HL-60 (cell line): ENCODE measurements at regions not wholly inside any gene's neighbourhood (a gene's known extent, or its start where the extent isn't known, plus 50 kb on each side); places are given as distances from the start of the nearest gene placed in this dataset.

Source experiments
- DNase-seq, 2 experiments: peaks; one replicate each; pipeline ENCODE4 v3.0.0-alpha.2; 2010 to 2020; ENCODE audit warnings: low read depth in 1 of 2, low spot score in 1 of 2
- H3K27ac ChIP-seq: fragments of 250-450 bp; sonication (Bioruptor Pico); replicated peaks from 2 replicates; pipeline ENCODE4 v1.5.1; 2020; ENCODE audit warnings: mild to moderate bottlenecking, moderate library complexity
- H3K27me3 ChIP-seq: fragments of 250-450 bp; sonication (Bioruptor Pico); 2 replicates; pipeline ENCODE4 v1.5.1; 2021; ENCODE audit warnings: mild to moderate bottlenecking, moderate library complexity; ENCODE audit not compliant: insufficient read depth, poor library complexity, severe bottlenecking
- H3K4me3 ChIP-seq: replicated peaks from 2 replicates; pipeline ENCODE4 v1.5.1; 2011; ENCODE audit warnings: mild to moderate bottlenecking, control low read depth, low read length; ENCODE audit not compliant: insufficient read depth
- GABPA ChIP-seq: IDR thresholded peaks from 2 replicates; pipeline ENCODE4 v1.6.1; 2012; ENCODE audit warnings: low read depth
- POLR2AphosphoS5 ChIP-seq: IDR thresholded peaks from 2 replicates; pipeline ENCODE4 v1.6.1; 2012; ENCODE audit warnings: low read depth
- SPI1 ChIP-seq: IDR thresholded peaks from 2 replicates; pipeline ENCODE4 v1.6.1; 2012; ENCODE audit warnings: low read depth, mild to moderate bottlenecking, borderline replicate concordance
- TF ChIP-seq, protein P1 (sequence below): IDR thresholded peaks from one replicate; pipeline ENCODE4 v1.5.1; 2011; ENCODE audit warnings: low read length, control low read depth, inconsistent platforms; ENCODE audit not compliant: insufficient read depth
- TF ChIP-seq, protein P2 (sequence below): IDR thresholded peaks from 2 replicates; pipeline ENCODE4 v1.6.1; 2012; ENCODE audit warnings: low read depth; ENCODE audit not compliant: insufficient replicate concordance

DNA sequence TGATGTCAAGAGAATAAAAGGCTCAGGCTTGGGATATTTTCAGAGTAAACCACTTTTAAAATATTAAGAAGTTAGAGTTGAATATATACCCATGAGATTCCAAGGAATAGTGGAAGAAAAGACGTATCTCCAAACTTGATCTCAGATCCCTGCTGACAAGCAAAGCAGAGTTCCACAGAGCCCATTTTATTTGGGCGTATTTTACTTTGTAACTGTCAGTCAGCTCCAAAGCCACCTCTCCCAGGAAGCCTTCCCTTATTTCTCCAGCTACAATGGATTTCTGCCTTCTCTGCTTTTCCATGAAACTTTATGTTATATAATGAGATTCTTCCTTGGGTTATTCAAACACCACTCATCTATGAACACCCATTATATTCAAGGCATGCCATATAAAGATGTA, 295.7 kb downstream of the FZD1 start:
- no peak overlapping the region for H3K4me3 ChIP-seq
- DNase-seq, result no peak
- H3K27ac ChIP-seq, result no peak overlapping the region
- peaks cover 3% of the 10 kb centered on the region for H3K27me3 ChIP-seq
- TF ChIP-seq POLR2AphosphoS5 (no peak), SPI1 (no peak), GABPA (no peak)
- TF ChIP-seq, protein P1, sequence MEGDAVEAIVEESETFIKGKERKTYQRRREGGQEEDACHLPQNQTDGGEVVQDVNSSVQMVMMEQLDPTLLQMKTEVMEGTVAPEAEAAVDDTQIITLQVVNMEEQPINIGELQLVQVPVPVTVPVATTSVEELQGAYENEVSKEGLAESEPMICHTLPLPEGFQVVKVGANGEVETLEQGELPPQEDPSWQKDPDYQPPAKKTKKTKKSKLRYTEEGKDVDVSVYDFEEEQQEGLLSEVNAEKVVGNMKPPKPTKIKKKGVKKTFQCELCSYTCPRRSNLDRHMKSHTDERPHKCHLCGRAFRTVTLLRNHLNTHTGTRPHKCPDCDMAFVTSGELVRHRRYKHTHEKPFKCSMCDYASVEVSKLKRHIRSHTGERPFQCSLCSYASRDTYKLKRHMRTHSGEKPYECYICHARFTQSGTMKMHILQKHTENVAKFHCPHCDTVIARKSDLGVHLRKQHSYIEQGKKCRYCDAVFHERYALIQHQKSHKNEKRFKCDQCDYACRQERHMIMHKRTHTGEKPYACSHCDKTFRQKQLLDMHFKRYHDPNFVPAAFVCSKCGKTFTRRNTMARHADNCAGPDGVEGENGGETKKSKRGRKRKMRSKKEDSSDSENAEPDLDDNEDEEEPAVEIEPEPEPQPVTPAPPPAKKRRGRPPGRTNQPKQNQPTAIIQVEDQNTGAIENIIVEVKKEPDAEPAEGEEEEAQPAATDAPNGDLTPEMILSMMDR, result no peak
- TF ChIP-seq, protein P2, sequence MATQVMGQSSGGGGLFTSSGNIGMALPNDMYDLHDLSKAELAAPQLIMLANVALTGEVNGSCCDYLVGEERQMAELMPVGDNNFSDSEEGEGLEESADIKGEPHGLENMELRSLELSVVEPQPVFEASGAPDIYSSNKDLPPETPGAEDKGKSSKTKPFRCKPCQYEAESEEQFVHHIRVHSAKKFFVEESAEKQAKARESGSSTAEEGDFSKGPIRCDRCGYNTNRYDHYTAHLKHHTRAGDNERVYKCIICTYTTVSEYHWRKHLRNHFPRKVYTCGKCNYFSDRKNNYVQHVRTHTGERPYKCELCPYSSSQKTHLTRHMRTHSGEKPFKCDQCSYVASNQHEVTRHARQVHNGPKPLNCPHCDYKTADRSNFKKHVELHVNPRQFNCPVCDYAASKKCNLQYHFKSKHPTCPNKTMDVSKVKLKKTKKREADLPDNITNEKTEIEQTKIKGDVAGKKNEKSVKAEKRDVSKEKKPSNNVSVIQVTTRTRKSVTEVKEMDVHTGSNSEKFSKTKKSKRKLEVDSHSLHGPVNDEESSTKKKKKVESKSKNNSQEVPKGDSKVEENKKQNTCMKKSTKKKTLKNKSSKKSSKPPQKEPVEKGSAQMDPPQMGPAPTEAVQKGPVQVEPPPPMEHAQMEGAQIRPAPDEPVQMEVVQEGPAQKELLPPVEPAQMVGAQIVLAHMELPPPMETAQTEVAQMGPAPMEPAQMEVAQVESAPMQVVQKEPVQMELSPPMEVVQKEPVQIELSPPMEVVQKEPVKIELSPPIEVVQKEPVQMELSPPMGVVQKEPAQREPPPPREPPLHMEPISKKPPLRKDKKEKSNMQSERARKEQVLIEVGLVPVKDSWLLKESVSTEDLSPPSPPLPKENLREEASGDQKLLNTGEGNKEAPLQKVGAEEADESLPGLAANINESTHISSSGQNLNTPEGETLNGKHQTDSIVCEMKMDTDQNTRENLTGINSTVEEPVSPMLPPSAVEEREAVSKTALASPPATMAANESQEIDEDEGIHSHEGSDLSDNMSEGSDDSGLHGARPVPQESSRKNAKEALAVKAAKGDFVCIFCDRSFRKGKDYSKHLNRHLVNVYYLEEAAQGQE, result no peak

DNA sequence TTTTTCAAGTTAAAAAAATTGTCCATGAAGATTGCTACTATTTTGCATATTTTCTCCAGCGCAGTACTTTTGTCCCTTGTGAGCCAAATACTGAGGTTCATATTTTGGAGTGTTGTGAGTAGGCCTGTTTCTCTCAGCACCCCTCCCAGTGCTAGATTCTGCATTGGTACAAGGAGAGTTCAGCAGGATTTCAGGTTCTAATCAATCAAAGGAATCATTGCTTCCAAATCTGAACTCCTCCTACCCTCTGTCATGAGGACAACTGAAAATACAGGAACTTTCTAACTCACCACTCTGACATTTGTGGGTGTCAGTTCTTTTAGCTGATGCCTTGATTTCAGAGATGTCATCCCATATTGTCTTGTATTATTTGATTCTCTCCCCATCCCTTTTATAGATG, 299.9 kb downstream of the FZD1 start:
- Histone ChIP-seq H3K27ac (no peak overlapping the region), H3K27me3 (peaks cover 3% of the 10 kb centered on the region)
- DNase-seq, result no peak

DNA sequence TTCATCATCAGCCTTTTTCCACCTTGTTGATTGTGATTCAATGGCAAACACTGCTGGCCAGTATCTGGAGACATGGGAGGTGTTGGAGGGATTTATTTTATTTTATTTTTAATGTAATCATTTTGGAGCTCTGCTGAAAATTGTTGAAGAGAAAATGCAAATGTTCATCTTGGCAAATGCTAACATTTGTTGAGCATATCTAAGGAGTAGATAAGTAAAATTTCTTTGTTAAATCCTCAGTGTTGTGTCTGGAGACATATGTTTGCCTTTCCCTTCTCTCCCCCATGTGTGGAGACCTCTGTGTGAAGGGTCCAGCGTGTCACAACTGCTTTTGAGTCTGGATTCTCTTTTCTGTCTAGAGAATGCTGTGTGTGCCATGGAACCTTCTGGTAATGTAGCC, 300.3 kb downstream of the FZD1 start:
- no peak for DNase-seq
- TF ChIP-seq, protein P2, result no peak
- TF ChIP-seq GABPA (no peak), SPI1 (no peak)

More for the DNA sequence above, 299.9 kb downstream of the FZD1 start:
- no peak overlapping the region for H3K4me3 ChIP-seq
- TF ChIP-seq SPI1, result no peak
- no peak for TF ChIP-seq POLR2AphosphoS5
- TF ChIP-seq, protein P1, result no peak
- no peak for TF ChIP-seq GABPA
- TF ChIP-seq, protein P2, result no peak

More for the DNA sequence above, 300.3 kb downstream of the FZD1 start:
- no peak overlapping the region for H3K4me3 ChIP-seq
- peaks cover 3% of the 10 kb centered on the region for H3K27me3 ChIP-seq
- no peak overlapping the region for H3K27ac ChIP-seq
